Left ventricle myocardium inferior (tissue), 1 donor: ENCODE measurements at regions not wholly inside any gene's neighbourhood (a gene's known extent, or its start where the extent isn't known, plus 50 kb on each side); places are given as distances from the start of the nearest gene placed in this dataset.

Experiments
- DNase-seq: peaks from one replicate; pipeline ENCODE4 v3.0.0-alpha.2; 2020
- H3K27ac ChIP-seq: fragments of 200-600 bp; replicated peaks from 2 replicates; pipeline ENCODE4 v1.8.0; 2021
- H3K27me3 ChIP-seq: fragments of 200-600 bp; 2 replicates; pipeline ENCODE4 v1.8.0; 2021; ENCODE audit warnings: low read depth
- H3K36me3 ChIP-seq: fragments of 200-600 bp; 2 replicates; pipeline ENCODE4 v1.8.0; 2021
- H3K4me1 ChIP-seq: fragments of 200-600 bp; 2 replicates; pipeline ENCODE4 v1.8.0; 2021
- H3K4me3 ChIP-seq: fragments of 200-600 bp; 2 replicates; pipeline ENCODE4 v1.8.0; 2021; ENCODE audit warnings: mild to moderate bottlenecking, moderate library complexity
- H3K9me3 ChIP-seq: fragments of 200-600 bp; replicated peaks from 2 replicates; pipeline ENCODE4 v1.8.0; 2021
- intact Hi-C: fragments of 100-400 bp; cut with micrococcal nuclease; formaldehyde crosslinking; loops from one replicate; pipeline ENCODE4 v1.11.0; 2022
- TF ChIP-seq, protein P1 (sequence below): fragments of 200-600 bp; IDR thresholded peaks from 2 replicates; pipeline ENCODE4 v1.8.0; 2021; ENCODE audit warnings: antibody characterized with exemption, mild to moderate bottlenecking, borderline replicate concordance
- donor health status: DM: no; HTN: yes; CAD: no; lungs with severe emphysema.

- Histone ChIP-seq H3K36me3 (no peaks in the 10 kb centered on the region), H3K4me1 (no peaks in the 10 kb centered on the region), H3K27me3 (peaks cover 30% of the 10 kb centered on the region), H3K9me3 (no peaks in the 10 kb centered on the region), H3K4me3 (no peak overlapping the region), H3K27ac (no peak overlapping the region)
- DNase-seq = no peak
- intact Hi-C loops = no loop called here
- TF ChIP-seq, protein P1, sequence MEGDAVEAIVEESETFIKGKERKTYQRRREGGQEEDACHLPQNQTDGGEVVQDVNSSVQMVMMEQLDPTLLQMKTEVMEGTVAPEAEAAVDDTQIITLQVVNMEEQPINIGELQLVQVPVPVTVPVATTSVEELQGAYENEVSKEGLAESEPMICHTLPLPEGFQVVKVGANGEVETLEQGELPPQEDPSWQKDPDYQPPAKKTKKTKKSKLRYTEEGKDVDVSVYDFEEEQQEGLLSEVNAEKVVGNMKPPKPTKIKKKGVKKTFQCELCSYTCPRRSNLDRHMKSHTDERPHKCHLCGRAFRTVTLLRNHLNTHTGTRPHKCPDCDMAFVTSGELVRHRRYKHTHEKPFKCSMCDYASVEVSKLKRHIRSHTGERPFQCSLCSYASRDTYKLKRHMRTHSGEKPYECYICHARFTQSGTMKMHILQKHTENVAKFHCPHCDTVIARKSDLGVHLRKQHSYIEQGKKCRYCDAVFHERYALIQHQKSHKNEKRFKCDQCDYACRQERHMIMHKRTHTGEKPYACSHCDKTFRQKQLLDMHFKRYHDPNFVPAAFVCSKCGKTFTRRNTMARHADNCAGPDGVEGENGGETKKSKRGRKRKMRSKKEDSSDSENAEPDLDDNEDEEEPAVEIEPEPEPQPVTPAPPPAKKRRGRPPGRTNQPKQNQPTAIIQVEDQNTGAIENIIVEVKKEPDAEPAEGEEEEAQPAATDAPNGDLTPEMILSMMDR = no peak
Observed at GRCh38 chr10:121130382-121130781, 279.2 kb downstream of the WDR11 start.

- no peaks in the 10 kb centered on the region for H3K36me3 ChIP-seq
- H3K27ac ChIP-seq = no peak overlapping the region
- peaks cover 36% of the 10 kb centered on the region for H3K27me3 ChIP-seq
- H3K4me3 ChIP-seq = no peak overlapping the region
- H3K4me1 ChIP-seq = no peaks in the 10 kb centered on the region
- H3K9me3 ChIP-seq = no peaks in the 10 kb centered on the region
- intact Hi-C loops = no loop called here
- TF ChIP-seq, protein P1 = no peak
- no peak for DNase-seq
Observed at GRCh38 chr10:121131014-121131413, 279.9 kb downstream of the WDR11 start.

DNA sequence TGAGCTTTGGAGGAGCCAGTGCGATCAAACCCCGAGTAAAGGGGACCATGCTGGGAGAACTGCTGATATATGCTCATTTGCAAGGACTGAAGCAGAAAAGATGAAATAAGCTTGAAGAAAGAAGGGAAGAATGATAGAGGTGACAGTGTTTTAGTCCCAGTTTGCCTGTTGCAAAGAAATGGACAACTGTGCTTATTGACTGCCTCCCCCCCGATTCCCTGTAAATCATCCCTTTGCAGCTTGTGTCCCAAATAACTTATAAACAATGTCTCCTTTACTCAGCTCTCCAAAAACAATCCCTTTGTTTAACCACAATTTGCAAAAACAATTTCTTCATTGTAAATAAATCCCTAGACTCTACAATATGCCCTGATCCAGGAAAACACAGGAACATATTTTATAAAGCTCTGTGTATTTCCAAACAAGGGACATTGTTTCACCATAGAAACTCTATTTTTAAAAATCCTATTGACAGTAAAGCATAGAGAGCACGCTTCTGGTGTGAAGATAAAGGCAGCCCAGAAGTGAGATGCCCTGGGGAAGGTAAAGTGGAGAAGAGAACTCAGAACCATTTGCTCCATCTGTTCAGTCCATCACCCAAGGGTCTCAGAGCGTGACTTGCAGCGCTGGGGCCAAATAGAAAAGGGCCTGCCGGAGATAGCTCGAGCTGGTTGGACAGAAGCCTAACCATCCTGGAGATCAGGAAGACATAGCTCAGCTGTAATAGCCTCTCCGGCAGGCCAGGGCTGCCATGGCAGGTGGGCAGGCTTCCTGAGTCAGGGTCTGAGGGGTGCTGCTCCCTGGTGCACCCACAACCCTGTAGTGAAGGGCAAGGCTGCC, 280.5 kb downstream of the WDR11 start:
- no peaks in the 10 kb centered on the region for H3K9me3 ChIP-seq
- no peaks in the 10 kb centered on the region for H3K36me3 ChIP-seq
- no peaks in the 10 kb centered on the region for H3K4me1 ChIP-seq
- intact Hi-C loops = no loop called here
- DNase-seq = no peak
- H3K27me3 ChIP-seq = peaks cover 37% of the 10 kb centered on the region
- H3K27ac ChIP-seq = no peak overlapping the region
- no peak overlapping the region for H3K4me3 ChIP-seq
- TF ChIP-seq, protein P1 = no peak

GRCh38 chr10:121132273-121132672, 281.1 kb downstream of the WDR11 start:
- Histone ChIP-seq H3K27me3 (peaks cover 37% of the 10 kb centered on the region), H3K4me1 (no peaks in the 10 kb centered on the region), H3K36me3 (no peaks in the 10 kb centered on the region), H3K4me3 (no peak overlapping the region), H3K27ac (no peak overlapping the region), H3K9me3 (no peaks in the 10 kb centered on the region)
- TF ChIP-seq, protein P1 = no peak
- intact Hi-C loops = no loop called here
- no peak for DNase-seq

DNA sequence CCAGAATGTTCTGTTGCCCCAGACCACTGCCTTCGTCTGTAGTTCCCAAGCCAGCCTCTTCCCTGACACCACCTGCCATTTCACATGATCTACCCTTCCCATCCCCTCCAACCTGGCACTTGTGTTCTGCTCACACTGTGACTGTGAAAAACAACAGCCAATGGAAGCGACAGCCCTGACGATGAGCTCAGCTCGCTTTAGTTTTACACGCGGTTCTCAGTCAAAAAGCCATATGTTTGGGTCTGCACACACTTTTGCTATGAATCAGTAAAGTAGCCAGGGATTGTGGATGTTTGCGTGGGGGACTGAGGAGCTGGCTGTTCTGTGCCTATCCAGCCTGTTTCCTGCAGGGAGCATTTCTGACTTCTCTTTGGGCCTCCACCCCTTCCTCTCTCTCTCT, 282.7 kb downstream of the WDR11 start:
- intact Hi-C loops = no loop called here
- TF ChIP-seq, protein P1 = no peak
- Histone ChIP-seq H3K27ac (no peak overlapping the region), H3K9me3 (no peaks in the 10 kb centered on the region), H3K27me3 (peaks cover 37% of the 10 kb centered on the region), H3K36me3 (no peaks in the 10 kb centered on the region), H3K4me1 (no peaks in the 10 kb centered on the region), H3K4me3 (no peak overlapping the region)
- no peak for DNase-seq
